Mesothelial cell of epicardium (in vitro differentiated cells): ENCODE measurements at regions not wholly inside any gene's neighbourhood (a gene's known extent, or its start where the extent isn't known, plus 50 kb on each side); places are given as distances from the start of the nearest gene placed in this dataset.

ENCODE experiments used
- DNase-seq, 2 experiments: peaks; one replicate each; pipeline ENCODE4 v3.0.0; 2021; ENCODE audit warnings: low spot score in 2 of 2; ENCODE audit not compliant: unreplicated experiment in 2 of 2
- H3K27ac Mint-ChIP-seq: 2 replicates; pipeline ENCODE4 v1.8.0; 2021; ENCODE audit warnings: mixed read lengths
- H3K27me3 Mint-ChIP-seq: 2 replicates; pipeline ENCODE4 v1.8.0; 2021; ENCODE audit warnings: low read depth, mixed read lengths
- H3K36me3 Mint-ChIP-seq: 2 replicates; pipeline ENCODE4 v1.8.0; 2021; ENCODE audit warnings: mixed read lengths
- H3K4me1 Mint-ChIP-seq: 2 replicates; pipeline ENCODE4 v1.8.0; 2021; ENCODE audit warnings: mixed read lengths
- H3K4me3 Mint-ChIP-seq: 2 replicates; pipeline ENCODE4 v1.8.0; 2021; ENCODE audit warnings: mild to moderate bottlenecking, moderate library complexity, mixed read lengths
- H3K9me3 Mint-ChIP-seq: 2 replicates; pipeline ENCODE4 v1.8.0; 2021; ENCODE audit warnings: mixed read lengths
- CTCF ChIP-seq: fragments of 200-600 bp; sonication (generic); IDR thresholded peaks from one replicate; pipeline ENCODE4 v1.5.0; 2021; ENCODE audit warnings: antibody characterized with exemption; ENCODE audit not compliant: unreplicated experiment

- Mint-ChIP-seq H3K36me3 (no peaks in the 10 kb centered on the region), H3K4me3 (no peak overlapping the region), H3K27me3 (no peaks in the 10 kb centered on the region), H3K27ac (peak overlapping the region; percentile 89), H3K9me3 (peaks cover 6% of the 10 kb centered on the region), H3K4me1 (peaks cover 32% of the 10 kb centered on the region)
- no peak for TF ChIP-seq CTCF
- no peak for DNase-seq
Measured at GRCh38 chr7:81469153-81469868, 300.5 kb downstream of the HGF start.

GRCh38 chr7:81468526-81468925 is 301.3 kb downstream of the HGF start:
- Mint-ChIP-seq H3K27ac (peak overlapping the region; percentile 89), H3K4me1 (peaks cover 32% of the 10 kb centered on the region), H3K4me3 (no peak overlapping the region)

GRCh38 chr7:81467964-81468363 is 301.9 kb downstream of the HGF start:
- no peak overlapping the region for H3K4me3 Mint-ChIP-seq
- H3K36me3 Mint-ChIP-seq, result no peaks in the 10 kb centered on the region
- no peaks in the 10 kb centered on the region for H3K27me3 Mint-ChIP-seq
- no peak for TF ChIP-seq CTCF
- DNase-seq, result no peak
- peaks cover 34% of the 10 kb centered on the region for H3K4me1 Mint-ChIP-seq
- peak overlapping the region; percentile 89 for H3K27ac Mint-ChIP-seq
- peaks cover 6% of the 10 kb centered on the region for H3K9me3 Mint-ChIP-seq

More at GRCh38 chr7:81468526-81468925, 301.3 kb downstream of the HGF start:
- no peak for TF ChIP-seq CTCF
- H3K9me3 Mint-ChIP-seq, result peaks cover 6% of the 10 kb centered on the region
- H3K27me3 Mint-ChIP-seq, result no peaks in the 10 kb centered on the region
- no peak for DNase-seq
- H3K36me3 Mint-ChIP-seq, result no peaks in the 10 kb centered on the region

- no peak overlapping the region for H3K27ac Mint-ChIP-seq
Measured at GRCh38 chr7:81462672-81463071, 307.2 kb downstream of the HGF start.

GRCh38 chr7:81460250-81461045 is 309.4 kb downstream of the HGF start:
- Mint-ChIP-seq H3K27ac (peak overlapping the region; percentile 48), H3K4me1 (peaks cover 20% of the 10 kb centered on the region), H3K36me3 (no peaks in the 10 kb centered on the region), H3K27me3 (no peaks in the 10 kb centered on the region), H3K9me3 (peaks cover 6% of the 10 kb centered on the region), H3K4me3 (no peak overlapping the region)
- no peak for TF ChIP-seq CTCF
- no peak for DNase-seq

More at GRCh38 chr7:81462672-81463071, 307.2 kb downstream of the HGF start:
- Mint-ChIP-seq H3K4me1 (peaks cover 10% of the 10 kb centered on the region), H3K27me3 (no peaks in the 10 kb centered on the region), H3K36me3 (no peaks in the 10 kb centered on the region), H3K9me3 (peaks cover 6% of the 10 kb centered on the region), H3K4me3 (no peak overlapping the region)
- no peak for TF ChIP-seq CTCF
- no peak for DNase-seq
